GM12875 (cell line): ENCODE measurements at regions not wholly inside any gene's neighbourhood (a gene's known extent, or its start where the extent isn't known, plus 50 kb on each side); places are given as distances from the start of the nearest gene placed in this dataset.
"Not testable (repeated sequence)": the region's sequence is repeated elsewhere in the genome, so short reads cannot be mapped to it uniquely, and the experiment has no call there.

ENCODE experiments used
- H3K4me3 ChIP-seq: one replicate; pipeline ENCODE4 v1.5.1; 2011; ENCODE audit warnings: low read depth, low read length, control low read depth
- TF ChIP-seq, protein P1 (sequence below): IDR thresholded peaks from 2 replicates; pipeline ENCODE4 v1.5.1; 2011; ENCODE audit warnings: low read depth, mild to moderate bottlenecking, control low read depth, inconsistent platforms, low read length, moderate library complexity, borderline replicate concordance; ENCODE audit not compliant: insufficient read depth

- H3K4me3 ChIP-seq, result no peak overlapping the region
- TF ChIP-seq, protein P1, sequence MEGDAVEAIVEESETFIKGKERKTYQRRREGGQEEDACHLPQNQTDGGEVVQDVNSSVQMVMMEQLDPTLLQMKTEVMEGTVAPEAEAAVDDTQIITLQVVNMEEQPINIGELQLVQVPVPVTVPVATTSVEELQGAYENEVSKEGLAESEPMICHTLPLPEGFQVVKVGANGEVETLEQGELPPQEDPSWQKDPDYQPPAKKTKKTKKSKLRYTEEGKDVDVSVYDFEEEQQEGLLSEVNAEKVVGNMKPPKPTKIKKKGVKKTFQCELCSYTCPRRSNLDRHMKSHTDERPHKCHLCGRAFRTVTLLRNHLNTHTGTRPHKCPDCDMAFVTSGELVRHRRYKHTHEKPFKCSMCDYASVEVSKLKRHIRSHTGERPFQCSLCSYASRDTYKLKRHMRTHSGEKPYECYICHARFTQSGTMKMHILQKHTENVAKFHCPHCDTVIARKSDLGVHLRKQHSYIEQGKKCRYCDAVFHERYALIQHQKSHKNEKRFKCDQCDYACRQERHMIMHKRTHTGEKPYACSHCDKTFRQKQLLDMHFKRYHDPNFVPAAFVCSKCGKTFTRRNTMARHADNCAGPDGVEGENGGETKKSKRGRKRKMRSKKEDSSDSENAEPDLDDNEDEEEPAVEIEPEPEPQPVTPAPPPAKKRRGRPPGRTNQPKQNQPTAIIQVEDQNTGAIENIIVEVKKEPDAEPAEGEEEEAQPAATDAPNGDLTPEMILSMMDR, result no peak
Observed at GRCh38 chr3:178217479-178217878, 318.8 kb upstream of the KCNMB2 start.

GRCh38 chr3:178218231-178218630 is 318.0 kb upstream of the KCNMB2 start:
- no peak overlapping the region for H3K4me3 ChIP-seq
- TF ChIP-seq, protein P1, result no peak

GRCh38 chr3:178219661-178220060 is 316.6 kb upstream of the KCNMB2 start:
- H3K4me3 ChIP-seq, result not testable (repeated sequence)

GRCh38 chr3:178223876-178224275 is 312.4 kb upstream of the KCNMB2 start:
- H3K4me3 ChIP-seq, result no peak overlapping the region
- TF ChIP-seq, protein P1, result no peak

DNA sequence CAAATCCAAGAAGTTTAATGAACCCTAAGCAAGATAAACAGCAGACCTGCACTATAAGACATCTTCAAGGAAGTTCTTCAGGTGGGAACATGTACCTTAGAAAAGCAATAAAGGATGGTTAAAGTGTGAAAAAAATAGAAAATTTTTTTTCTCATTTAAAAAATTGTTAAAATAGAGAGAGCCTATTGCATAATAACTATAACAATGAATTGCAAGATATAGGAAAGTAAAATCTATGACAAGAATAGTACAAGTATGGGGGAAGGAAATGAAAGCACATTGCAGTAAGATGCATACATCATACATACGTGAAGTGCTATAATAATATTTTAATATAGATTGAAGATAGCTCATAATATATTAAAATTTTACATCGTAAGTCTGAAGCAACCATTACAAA is 310.1 kb upstream of the KCNMB2 start:
- TF ChIP-seq, protein P1, result no peak

GRCh38 chr3:178231645-178232044 is 304.6 kb upstream of the KCNMB2 start:
- TF ChIP-seq, protein P1, result no peak

More for the DNA sequence above, 310.1 kb upstream of the KCNMB2 start:
- H3K4me3 ChIP-seq, result no peak overlapping the region

GRCh38 chr3:178233371-178234071 is 302.7 kb upstream of the KCNMB2 start:
- TF ChIP-seq, protein P1, result no peak
- no peak overlapping the region for H3K4me3 ChIP-seq

More at GRCh38 chr3:178231645-178232044, 304.6 kb upstream of the KCNMB2 start:
- H3K4me3 ChIP-seq, result no peak overlapping the region
